ENCODE measurements at regions not wholly inside any gene's neighbourhood (a gene's known extent, or its start where the extent isn't known, plus 50 kb on each side); places are given as distances from the start of the nearest gene placed in this dataset.

DNA sequence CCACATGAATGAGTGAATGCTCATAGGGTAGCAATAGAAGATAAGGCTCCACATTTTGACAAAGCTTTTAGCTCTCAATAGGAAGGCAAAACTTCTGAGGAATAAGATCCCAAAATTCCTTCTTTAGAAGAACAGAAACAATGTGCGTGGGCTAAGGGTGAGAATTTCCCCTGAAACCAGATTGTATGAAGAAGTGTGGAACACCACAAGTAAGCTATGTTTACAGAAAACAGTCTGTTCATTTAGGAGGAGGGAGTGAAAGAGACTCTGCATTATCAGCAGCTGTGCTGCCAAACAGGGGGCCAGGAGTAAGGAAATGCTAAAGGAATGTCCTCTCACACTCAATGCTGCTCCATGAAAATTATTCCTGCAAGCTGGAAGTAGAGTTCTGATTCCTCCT, 851.6 kb downstream of the CENPC start:
- DNase-seq (ENCODE audit: low spot score): no peak

GRCh38 chr4:66691101-66691500, 854.2 kb downstream of the CENPC start:
- DNase-seq (ENCODE audit: low spot score): no peak

- DNase-seq (ENCODE audit: low spot score): no peak
Measured at GRCh38 chr4:66688674-66689073, 856.6 kb downstream of the CENPC start.

GRCh38 chr4:66687459-66687858, 857.8 kb downstream of the CENPC start:
- DNase-seq (ENCODE audit: low spot score): no peak

- no peak for DNase-seq (ENCODE audit: low spot score)
Measured at GRCh38 chr4:66681962-66682361, 863.3 kb downstream of the CENPC start.

DNA sequence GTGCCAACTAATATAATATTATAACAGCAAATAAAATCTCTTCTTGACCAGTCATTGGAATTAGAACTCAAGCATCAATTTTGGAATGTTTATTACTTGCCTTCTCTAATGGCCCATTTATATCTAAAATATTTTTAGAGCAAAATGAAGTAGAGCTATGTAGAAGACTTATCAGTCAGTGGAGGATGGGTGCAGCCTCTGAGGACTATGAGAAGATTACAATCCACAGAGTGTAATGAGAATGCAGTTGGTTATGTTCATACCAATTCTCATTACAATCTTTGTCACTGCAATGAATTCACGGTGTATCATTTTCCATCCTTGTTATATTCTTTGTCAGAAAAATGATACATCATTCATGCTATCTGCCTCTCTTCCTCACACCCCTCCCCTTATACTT, 878.1 kb downstream of the CENPC start:
- DNase-seq (ENCODE audit: low spot score): no peak

DNA sequence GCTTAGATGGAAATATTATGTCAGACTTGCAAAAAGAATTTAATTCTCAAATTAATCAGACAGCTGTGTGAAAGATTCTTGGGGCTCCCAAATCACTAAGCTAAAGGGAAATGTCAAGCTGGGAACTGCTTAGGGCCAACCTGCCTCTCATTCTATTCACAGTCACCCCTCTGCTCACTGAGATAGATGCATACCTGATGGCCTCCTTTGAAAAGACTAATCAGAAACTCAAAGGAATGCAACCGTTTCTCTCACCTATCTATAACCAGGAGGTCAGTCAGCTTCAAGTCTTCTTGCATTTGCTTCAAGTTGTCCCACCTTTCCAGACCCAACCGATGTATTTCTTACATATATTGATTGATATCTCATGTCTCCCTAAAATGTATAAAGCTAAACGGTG, 882.7 kb downstream of the CENPC start:
- DNase-seq (ENCODE audit: low spot score): no peak

DNA sequence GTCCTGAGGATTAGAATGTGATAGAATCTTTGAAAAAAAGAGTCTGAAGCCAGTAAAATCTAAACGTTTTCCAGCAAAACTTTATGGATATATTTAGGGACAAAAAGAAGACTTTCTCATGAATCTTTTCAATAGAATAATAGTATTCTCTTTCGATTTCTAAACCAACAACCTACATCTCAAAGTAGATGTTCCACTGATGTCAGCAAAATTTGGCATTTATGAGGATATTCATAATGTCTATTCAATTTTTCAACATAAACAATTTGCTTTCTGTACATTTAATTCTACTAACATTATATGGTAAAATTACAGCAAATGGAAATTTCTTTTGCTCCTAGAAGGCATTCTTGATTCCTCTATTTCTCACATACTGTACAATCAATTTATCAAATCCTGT, 886.5 kb downstream of the CENPC start:
- no peak for DNase-seq (ENCODE audit: low spot score)

DNA sequence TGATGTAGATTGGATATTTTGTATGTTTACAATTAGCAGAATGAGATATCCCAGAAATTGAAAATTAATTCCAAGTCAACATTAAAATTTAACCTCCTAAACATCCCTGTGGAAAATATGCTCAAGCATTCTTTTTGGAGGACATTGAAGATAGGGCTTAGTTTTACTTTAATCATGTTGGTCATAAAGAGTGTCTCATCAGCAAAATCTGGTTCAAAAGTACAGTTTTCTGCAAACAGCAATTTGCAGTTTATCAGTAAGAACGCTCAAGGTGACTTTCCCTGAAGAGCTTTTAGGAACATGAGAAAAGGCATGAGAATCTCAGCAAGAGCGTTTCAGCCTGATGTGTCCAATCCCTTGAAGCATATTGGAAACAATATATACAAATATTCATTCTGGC, 889.8 kb downstream of the CENPC start:
- DNase-seq (ENCODE audit: low spot score): no peak

GRCh38 chr4:66653937-66654336, 891.4 kb downstream of the CENPC start:
- DNase-seq (ENCODE audit: low spot score): no peak

DNA sequence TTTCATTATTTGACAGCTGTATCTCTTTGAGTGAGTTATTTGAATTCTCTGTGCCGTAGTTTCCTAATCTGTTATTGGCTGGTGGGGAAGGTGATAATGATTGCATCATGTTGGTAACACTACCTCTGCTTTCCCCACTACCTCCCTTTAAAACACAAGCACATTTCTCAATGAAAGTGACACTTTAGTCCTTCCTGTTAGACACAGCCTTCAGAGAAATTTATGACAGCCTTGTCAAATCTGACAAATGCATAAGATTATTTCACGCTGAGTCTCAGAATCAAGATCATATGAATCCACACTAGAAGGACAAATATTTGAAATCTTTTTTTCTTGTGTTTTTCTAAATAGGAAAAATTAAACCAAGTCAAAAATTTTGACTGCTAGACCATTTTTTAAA, 896.1 kb downstream of the CENPC start:
- DNase-seq (ENCODE audit: low spot score): no peak

GRCh38 chr4:66647926-66648325, 897.4 kb downstream of the CENPC start:
- no peak for DNase-seq (ENCODE audit: low spot score)

DNA sequence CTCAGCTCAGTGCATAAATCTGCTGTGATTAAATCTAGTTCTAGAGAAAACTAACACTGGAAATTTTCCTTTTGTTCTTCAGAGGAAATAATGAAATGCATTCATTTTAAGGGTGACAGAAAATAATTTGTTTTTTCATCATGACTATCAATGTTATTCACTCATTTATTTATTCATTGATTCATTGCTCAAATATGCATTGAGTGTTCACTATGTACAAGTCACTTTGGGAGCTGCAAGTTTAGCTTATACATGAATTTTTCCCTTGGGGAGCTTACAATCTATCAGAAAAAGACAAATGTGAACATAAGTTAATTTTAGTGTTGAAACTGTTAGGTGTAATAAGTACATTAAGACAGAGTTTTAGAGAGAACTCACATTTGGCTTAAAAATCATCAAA, 897.8 kb downstream of the CENPC start:
- no peak for DNase-seq (ENCODE audit: low spot score)

GRCh38 chr4:66640233-66640990, 904.9 kb downstream of the CENPC start:
- DNase-seq (ENCODE audit: low spot score): no peak

DNA sequence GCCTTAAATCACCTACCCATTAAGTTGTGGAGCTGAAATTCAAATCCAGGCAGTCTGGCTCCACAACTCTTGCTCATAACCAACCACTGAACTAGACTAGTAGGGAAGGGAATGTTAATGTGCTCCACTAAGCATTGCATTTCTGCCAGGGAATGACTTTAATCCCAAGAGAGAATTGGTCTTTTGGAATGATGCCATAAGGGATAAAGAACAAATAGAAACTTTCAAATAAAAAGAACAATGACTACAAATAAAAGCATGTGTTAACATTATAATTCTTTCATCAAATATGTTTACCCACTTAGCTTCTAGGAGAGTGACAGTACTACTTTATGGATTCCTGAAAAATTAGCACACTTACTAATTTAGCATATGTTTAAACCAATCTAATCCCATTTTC, 905.9 kb downstream of the CENPC start:
- no peak for DNase-seq (ENCODE audit: low spot score)

- DNase-seq (ENCODE audit: low spot score): no peak
Measured at GRCh38 chr4:66636349-66636748, 909.0 kb downstream of the CENPC start.

- DNase-seq (ENCODE audit: low spot score): no peak
Measured at GRCh38 chr4:66633477-66633876, 911.8 kb downstream of the CENPC start.

- no peak for DNase-seq (ENCODE audit: low spot score)
Measured at GRCh38 chr4:66629927-66630326, 915.4 kb downstream of the CENPC start.

DNA sequence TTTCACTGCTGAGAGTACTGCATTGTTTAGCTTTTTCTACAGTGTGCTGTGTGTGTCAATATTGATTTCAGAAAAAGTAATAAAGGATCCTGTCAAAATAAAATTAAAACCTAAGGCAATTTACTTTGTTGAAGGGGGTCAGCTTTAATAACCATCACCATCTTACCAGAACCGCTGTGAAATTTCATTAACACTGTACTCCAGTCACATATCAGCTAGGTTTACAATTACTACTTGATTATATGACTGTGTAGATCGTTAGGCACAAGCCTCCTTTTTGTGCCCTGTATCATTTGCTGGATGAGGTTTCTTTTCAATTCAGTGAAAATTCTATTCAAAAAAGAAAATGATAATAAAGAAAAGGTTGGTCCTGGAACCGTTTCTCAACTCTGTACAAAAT, 917.2 kb downstream of the CENPC start:
- DNase-seq (ENCODE audit: low spot score): no peak

GRCh38 chr4:66625480-66625879, 919.8 kb downstream of the CENPC start:
- DNase-seq (ENCODE audit: low spot score): no peak

- DNase-seq (ENCODE audit: low spot score): no peak
Measured at GRCh38 chr4:66613591-66613990, 931.7 kb downstream of the CENPC start.

DNA sequence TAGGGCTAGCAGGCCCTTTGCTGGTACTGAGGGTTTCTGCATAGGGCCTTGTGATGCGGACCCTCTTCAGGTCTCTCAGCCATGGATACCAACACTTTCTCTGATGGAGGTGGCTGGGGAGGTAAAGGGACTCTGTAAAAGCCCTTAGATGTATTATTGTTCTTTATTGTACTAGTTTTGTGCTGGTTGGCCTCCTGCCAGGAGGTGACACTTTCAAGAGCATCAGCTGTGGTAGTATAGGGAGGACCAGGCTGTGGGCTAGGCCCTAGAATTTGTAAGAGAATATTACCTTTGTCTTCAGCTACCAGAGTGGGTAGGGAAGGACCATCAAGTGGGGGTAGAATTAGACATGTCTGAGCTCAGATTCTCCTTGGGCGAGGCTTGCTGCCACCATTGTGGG, 936.3 kb downstream of the CENPC start:
- no peak for DNase-seq (ENCODE audit: low spot score)

DNA sequence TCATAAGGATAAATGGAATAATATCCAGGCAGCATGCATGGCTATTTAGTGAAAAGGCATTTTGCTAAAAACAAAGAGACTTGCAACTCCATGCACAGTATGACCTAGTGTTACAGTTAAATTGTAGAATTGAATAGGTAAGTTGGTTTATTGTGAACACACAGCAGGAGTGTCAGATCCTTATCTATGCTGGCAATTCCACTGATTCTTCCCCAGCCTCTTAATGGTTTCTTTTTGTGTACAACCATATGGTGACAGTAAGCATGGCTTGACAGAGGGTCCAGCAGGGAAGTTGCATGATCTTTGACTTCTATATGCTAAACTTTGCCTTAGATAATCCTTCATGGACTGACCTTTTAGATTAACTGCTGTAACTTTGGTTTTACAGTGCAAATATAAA, 936.6 kb upstream of the EPHA5 start:
- no peak for DNase-seq (ENCODE audit: low spot score)

- no peak for DNase-seq (ENCODE audit: low spot score)
Measured at GRCh38 chr4:66606215-66606614, 935.9 kb upstream of the EPHA5 start.

DNA sequence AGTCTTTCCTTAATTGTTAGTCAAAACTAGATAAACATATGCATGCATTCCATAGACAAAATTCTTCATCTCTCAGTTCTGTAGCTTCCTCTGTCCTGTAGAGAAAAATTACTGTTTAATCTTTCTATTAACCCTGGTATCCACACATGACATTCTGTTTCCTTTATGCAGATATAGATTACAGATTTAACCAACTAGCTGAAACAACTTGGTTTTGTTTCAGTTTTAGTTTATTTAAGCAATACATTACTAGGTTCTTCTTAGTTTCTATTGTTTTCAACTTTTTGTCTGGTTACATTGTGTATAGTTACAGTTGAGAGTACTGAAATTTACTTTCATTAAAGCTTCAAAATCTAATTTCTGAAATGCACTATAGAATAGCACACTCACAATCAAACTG, 933.9 kb upstream of the EPHA5 start:
- DNase-seq (ENCODE audit: low spot score): no peak

All from germinal center (tissue), 1 donor.